A549 (cell line): ENCODE measurements at regions not wholly inside any gene's neighbourhood (a gene's known extent, or its start where the extent isn't known, plus 50 kb on each side); places are given as distances from the start of the nearest gene placed in this dataset.

Experiments
- MYC ChIP-seq: IDR thresholded peaks from 2 replicates; pipeline ENCODE4 v1.6.1; 2012; ENCODE audit warnings: mild to moderate bottlenecking, inconsistent platforms, low read length, improper control_type of control experiment, borderline replicate concordance
- TF ChIP-seq, protein P1 (sequence below): IDR thresholded peaks from 2 replicates; pipeline ENCODE4 v1.6.1; 2012; ENCODE audit warnings: low read depth, borderline replicate concordance

DNA sequence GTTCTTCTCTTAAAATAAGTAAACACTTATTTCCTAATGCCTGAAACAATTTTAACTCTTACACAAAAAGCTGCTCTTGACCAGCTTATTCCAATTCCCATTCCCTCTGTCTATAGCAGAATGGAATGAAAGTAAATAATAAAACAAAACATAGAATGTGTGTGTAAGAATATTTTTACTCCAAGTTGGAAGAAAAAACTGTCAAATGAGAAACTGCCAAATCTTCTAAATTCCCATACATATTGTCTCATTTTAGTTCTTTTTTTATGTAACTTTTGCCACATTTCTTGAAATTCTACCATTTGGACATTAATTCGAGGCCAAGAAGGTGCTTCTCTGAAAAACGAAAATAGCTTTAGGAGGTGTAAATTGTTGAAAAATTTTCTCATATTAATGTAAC is 477.1 kb downstream of the FAT4 start:
- no peak for TF ChIP-seq MYC
- TF ChIP-seq, protein P1, sequence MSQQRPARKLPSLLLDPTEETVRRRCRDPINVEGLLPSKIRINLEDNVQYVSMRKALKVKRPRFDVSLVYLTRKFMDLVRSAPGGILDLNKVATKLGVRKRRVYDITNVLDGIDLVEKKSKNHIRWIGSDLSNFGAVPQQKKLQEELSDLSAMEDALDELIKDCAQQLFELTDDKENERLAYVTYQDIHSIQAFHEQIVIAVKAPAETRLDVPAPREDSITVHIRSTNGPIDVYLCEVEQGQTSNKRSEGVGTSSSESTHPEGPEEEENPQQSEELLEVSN = no peak
